ENCODE measurements at regions not wholly inside any gene's neighbourhood (a gene's known extent, or its start where the extent isn't known, plus 50 kb on each side); places are given as distances from the start of the nearest gene placed in this dataset.
"Not testable (repeated sequence)": the region's sequence is repeated elsewhere in the genome, so short reads cannot be mapped to it uniquely, and the experiment has no call there.

- no peaks in the 10 kb centered on the region for H3K9me3 ChIP-seq (ENCODE audit: control insufficient read depth, low read length)
- no peaks in the 10 kb centered on the region for H3K36me3 ChIP-seq (ENCODE audit: control insufficient read depth, insufficient read depth, low read length)
- H3K4me1 ChIP-seq (ENCODE audit: control insufficient read depth, insufficient read depth, low read length, poor library complexity, severe bottlenecking), result no peaks in the 10 kb centered on the region
- DNase-seq, result no peak
- H3K27me3 ChIP-seq (replicated peaks; ENCODE audit: control insufficient read depth, insufficient read depth, low read length, poor library complexity, severe bottlenecking), result no peaks in the 10 kb centered on the region
- H3K4me3 ChIP-seq (ENCODE audit: insufficient read depth, low read depth, low read length, poor library complexity, severe bottlenecking), result no peak overlapping the region
- H3K27ac ChIP-seq (ENCODE audit: insufficient read depth, low read length, poor library complexity, severe bottlenecking), result no peak overlapping the region
Observed at GRCh38 chr22:47307822-47308221, 545.4 kb downstream of the TBC1D22A start.

- Histone ChIP-seq H3K4me3 (ENCODE audit: insufficient read depth, low read depth, low read length, poor library complexity, severe bottlenecking) (no peak overlapping the region), H3K9me3 (ENCODE audit: control insufficient read depth, low read length) (no peaks in the 10 kb centered on the region), H3K36me3 (ENCODE audit: control insufficient read depth, insufficient read depth, low read length) (no peaks in the 10 kb centered on the region), H3K27me3 (replicated peaks; ENCODE audit: control insufficient read depth, insufficient read depth, low read length, poor library complexity, severe bottlenecking) (no peaks in the 10 kb centered on the region), H3K4me1 (ENCODE audit: control insufficient read depth, insufficient read depth, low read length, poor library complexity, severe bottlenecking) (no peaks in the 10 kb centered on the region), H3K27ac (ENCODE audit: insufficient read depth, low read length, poor library complexity, severe bottlenecking) (no peak overlapping the region)
- DNase-seq, result no peak
Observed at GRCh38 chr22:47307326-47307725, 544.9 kb downstream of the TBC1D22A start.

- Histone ChIP-seq H3K4me1 (ENCODE audit: control insufficient read depth, insufficient read depth, low read length, poor library complexity, severe bottlenecking) (no peaks in the 10 kb centered on the region), H3K36me3 (ENCODE audit: control insufficient read depth, insufficient read depth, low read length) (no peaks in the 10 kb centered on the region), H3K27ac (ENCODE audit: insufficient read depth, low read length, poor library complexity, severe bottlenecking) (no peak overlapping the region), H3K4me3 (ENCODE audit: insufficient read depth, low read depth, low read length, poor library complexity, severe bottlenecking) (no peak overlapping the region), H3K27me3 (replicated peaks; ENCODE audit: control insufficient read depth, insufficient read depth, low read length, poor library complexity, severe bottlenecking) (no peaks in the 10 kb centered on the region), H3K9me3 (ENCODE audit: control insufficient read depth, low read length) (no peaks in the 10 kb centered on the region)
- no peak for DNase-seq
Observed at GRCh38 chr22:47304854-47305253, 542.4 kb downstream of the TBC1D22A start.

- Histone ChIP-seq H3K36me3 (ENCODE audit: control insufficient read depth, insufficient read depth, low read length) (no peaks in the 10 kb centered on the region), H3K27ac (ENCODE audit: insufficient read depth, low read length, poor library complexity, severe bottlenecking) (no peak overlapping the region), H3K9me3 (ENCODE audit: control insufficient read depth, low read length) (no peaks in the 10 kb centered on the region), H3K4me1 (ENCODE audit: control insufficient read depth, insufficient read depth, low read length, poor library complexity, severe bottlenecking) (no peaks in the 10 kb centered on the region), H3K27me3 (replicated peaks; ENCODE audit: control insufficient read depth, insufficient read depth, low read length, poor library complexity, severe bottlenecking) (no peaks in the 10 kb centered on the region), H3K4me3 (ENCODE audit: insufficient read depth, low read depth, low read length, poor library complexity, severe bottlenecking) (no peak overlapping the region)
- DNase-seq, result no peak
Observed at GRCh38 chr22:47304191-47304831, 541.9 kb downstream of the TBC1D22A start.

- H3K4me3 ChIP-seq (ENCODE audit: insufficient read depth, low read depth, low read length, poor library complexity, severe bottlenecking), result no peak overlapping the region
- no peak for DNase-seq
- no peak overlapping the region for H3K27ac ChIP-seq (ENCODE audit: insufficient read depth, low read length, poor library complexity, severe bottlenecking)
- no peaks in the 10 kb centered on the region for H3K9me3 ChIP-seq (ENCODE audit: control insufficient read depth, low read length)
- no peaks in the 10 kb centered on the region for H3K36me3 ChIP-seq (ENCODE audit: control insufficient read depth, insufficient read depth, low read length)
- H3K27me3 ChIP-seq (replicated peaks; ENCODE audit: control insufficient read depth, insufficient read depth, low read length, poor library complexity, severe bottlenecking), result no peaks in the 10 kb centered on the region
- no peaks in the 10 kb centered on the region for H3K4me1 ChIP-seq (ENCODE audit: control insufficient read depth, insufficient read depth, low read length, poor library complexity, severe bottlenecking)
Observed at GRCh38 chr22:47303161-47303890, 540.9 kb downstream of the TBC1D22A start.

- H3K9me3 ChIP-seq (ENCODE audit: control insufficient read depth, low read length); DNase-seq; H3K27me3 ChIP-seq (replicated peaks; ENCODE audit: control insufficient read depth, insufficient read depth, low read length, poor library complexity, severe bottlenecking); H3K4me3 ChIP-seq (ENCODE audit: insufficient read depth, low read depth, low read length, poor library complexity, severe bottlenecking); H3K36me3 ChIP-seq (ENCODE audit: control insufficient read depth, insufficient read depth, low read length); H3K27ac ChIP-seq (ENCODE audit: insufficient read depth, low read length, poor library complexity, severe bottlenecking); H3K4me1 ChIP-seq (ENCODE audit: control insufficient read depth, insufficient read depth, low read length, poor library complexity, severe bottlenecking): not testable (repeated sequence)
Observed at GRCh38 chr22:47302587-47302986, 540.1 kb downstream of the TBC1D22A start.

GRCh38 chr22:47301820-47302475, 539.5 kb downstream of the TBC1D22A start:
- DNase-seq, result no peak
- no peak overlapping the region for H3K4me3 ChIP-seq (ENCODE audit: insufficient read depth, low read depth, low read length, poor library complexity, severe bottlenecking)
- H3K4me1 ChIP-seq (ENCODE audit: control insufficient read depth, insufficient read depth, low read length, poor library complexity, severe bottlenecking), result no peaks in the 10 kb centered on the region
- no peak overlapping the region for H3K27ac ChIP-seq (ENCODE audit: insufficient read depth, low read length, poor library complexity, severe bottlenecking)
- H3K36me3 ChIP-seq (ENCODE audit: control insufficient read depth, insufficient read depth, low read length), result no peaks in the 10 kb centered on the region
- no peaks in the 10 kb centered on the region for H3K27me3 ChIP-seq (replicated peaks; ENCODE audit: control insufficient read depth, insufficient read depth, low read length, poor library complexity, severe bottlenecking)
- no peaks in the 10 kb centered on the region for H3K9me3 ChIP-seq (ENCODE audit: control insufficient read depth, low read length)

- no peak for DNase-seq
- Histone ChIP-seq H3K4me1 (ENCODE audit: control insufficient read depth, insufficient read depth, low read length, poor library complexity, severe bottlenecking) (no peaks in the 10 kb centered on the region), H3K27ac (ENCODE audit: insufficient read depth, low read length, poor library complexity, severe bottlenecking) (no peak overlapping the region)
Observed at GRCh38 chr22:47300698-47301405, 538.4 kb downstream of the TBC1D22A start.

GRCh38 chr22:47299863-47300697, 537.6 kb downstream of the TBC1D22A start:
- Histone ChIP-seq H3K36me3 (ENCODE audit: control insufficient read depth, insufficient read depth, low read length) (no peaks in the 10 kb centered on the region), H3K4me1 (ENCODE audit: control insufficient read depth, insufficient read depth, low read length, poor library complexity, severe bottlenecking) (no peaks in the 10 kb centered on the region), H3K27me3 (replicated peaks; ENCODE audit: control insufficient read depth, insufficient read depth, low read length, poor library complexity, severe bottlenecking) (no peaks in the 10 kb centered on the region), H3K4me3 (ENCODE audit: insufficient read depth, low read depth, low read length, poor library complexity, severe bottlenecking) (no peak overlapping the region), H3K9me3 (ENCODE audit: control insufficient read depth, low read length) (no peaks in the 10 kb centered on the region), H3K27ac (ENCODE audit: insufficient read depth, low read length, poor library complexity, severe bottlenecking) (no peak overlapping the region)
- no peak for DNase-seq

More at GRCh38 chr22:47300698-47301405, 538.4 kb downstream of the TBC1D22A start:
- H3K27me3 ChIP-seq (replicated peaks; ENCODE audit: control insufficient read depth, insufficient read depth, low read length, poor library complexity, severe bottlenecking), result no peaks in the 10 kb centered on the region
- no peak overlapping the region for H3K4me3 ChIP-seq (ENCODE audit: insufficient read depth, low read depth, low read length, poor library complexity, severe bottlenecking)
- H3K9me3 ChIP-seq (ENCODE audit: control insufficient read depth, low read length), result no peaks in the 10 kb centered on the region
- H3K36me3 ChIP-seq (ENCODE audit: control insufficient read depth, insufficient read depth, low read length), result no peaks in the 10 kb centered on the region
